Choroid plexus epithelial cell (primary cell): ENCODE measurements at regions not wholly inside any gene's neighbourhood (a gene's known extent, or its start where the extent isn't known, plus 50 kb on each side); places are given as distances from the start of the nearest gene placed in this dataset.

ENCODE experiments used
- DNase-seq: peaks from one replicate; pipeline ENCODE4 v3.0.0-alpha.2; 2010; ENCODE audit warnings: low read depth
- H3K4me3 ChIP-seq: 2 replicates; pipeline ENCODE4 v1.5.1; 2011; ENCODE audit warnings: low read depth, mild to moderate bottlenecking, control low read depth, low read length, moderate library complexity
- TF ChIP-seq, protein P1 (sequence below): conservative IDR thresholded peaks from 2 replicates; pipeline ENCODE4 v1.5.1; 2011; ENCODE audit warnings: low read depth, mild to moderate bottlenecking, control low read depth, inconsistent platforms, low read length, moderate library complexity

GRCh38 chr3:148226246-148226645 lies 471.5 kb upstream of the AGTR1 start:
- no peak overlapping the region for H3K4me3 ChIP-seq
- TF ChIP-seq, protein P1, sequence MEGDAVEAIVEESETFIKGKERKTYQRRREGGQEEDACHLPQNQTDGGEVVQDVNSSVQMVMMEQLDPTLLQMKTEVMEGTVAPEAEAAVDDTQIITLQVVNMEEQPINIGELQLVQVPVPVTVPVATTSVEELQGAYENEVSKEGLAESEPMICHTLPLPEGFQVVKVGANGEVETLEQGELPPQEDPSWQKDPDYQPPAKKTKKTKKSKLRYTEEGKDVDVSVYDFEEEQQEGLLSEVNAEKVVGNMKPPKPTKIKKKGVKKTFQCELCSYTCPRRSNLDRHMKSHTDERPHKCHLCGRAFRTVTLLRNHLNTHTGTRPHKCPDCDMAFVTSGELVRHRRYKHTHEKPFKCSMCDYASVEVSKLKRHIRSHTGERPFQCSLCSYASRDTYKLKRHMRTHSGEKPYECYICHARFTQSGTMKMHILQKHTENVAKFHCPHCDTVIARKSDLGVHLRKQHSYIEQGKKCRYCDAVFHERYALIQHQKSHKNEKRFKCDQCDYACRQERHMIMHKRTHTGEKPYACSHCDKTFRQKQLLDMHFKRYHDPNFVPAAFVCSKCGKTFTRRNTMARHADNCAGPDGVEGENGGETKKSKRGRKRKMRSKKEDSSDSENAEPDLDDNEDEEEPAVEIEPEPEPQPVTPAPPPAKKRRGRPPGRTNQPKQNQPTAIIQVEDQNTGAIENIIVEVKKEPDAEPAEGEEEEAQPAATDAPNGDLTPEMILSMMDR = no peak

DNA sequence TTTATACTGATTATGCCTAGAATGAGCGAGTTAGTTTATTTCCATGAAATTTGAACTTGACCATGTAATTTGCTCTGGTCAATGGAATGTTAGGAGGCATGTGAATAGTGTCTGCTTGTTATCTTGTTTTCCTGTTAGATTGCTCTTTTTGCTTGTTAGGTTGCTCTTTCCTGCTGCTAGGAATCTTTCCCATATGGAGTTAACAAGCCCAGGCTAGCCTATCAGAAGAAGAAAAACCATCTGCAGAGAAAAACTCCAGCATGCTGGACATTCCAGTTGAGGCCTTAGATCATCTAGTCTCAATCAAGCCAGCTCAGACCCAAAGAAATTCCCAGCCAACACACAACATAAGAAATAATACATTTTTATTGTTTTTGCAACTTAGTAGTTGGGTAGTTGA lies 470.2 kb upstream of the AGTR1 start:
- peak; percentile 61 for DNase-seq
- TF ChIP-seq, protein P1 = no peak
- no peak overlapping the region for H3K4me3 ChIP-seq

More at GRCh38 chr3:148226246-148226645, 471.5 kb upstream of the AGTR1 start:
- DNase-seq = no peak

- TF ChIP-seq, protein P1 = no peak
- no peak overlapping the region for H3K4me3 ChIP-seq
- DNase-seq = peak; percentile 20
Observed at GRCh38 chr3:148229107-148229506, 468.6 kb upstream of the AGTR1 start.

GRCh38 chr3:148230473-148230872 lies 467.2 kb upstream of the AGTR1 start:
- H3K4me3 ChIP-seq = no peak overlapping the region
- no peak for DNase-seq
- TF ChIP-seq, protein P1 = no peak

DNA sequence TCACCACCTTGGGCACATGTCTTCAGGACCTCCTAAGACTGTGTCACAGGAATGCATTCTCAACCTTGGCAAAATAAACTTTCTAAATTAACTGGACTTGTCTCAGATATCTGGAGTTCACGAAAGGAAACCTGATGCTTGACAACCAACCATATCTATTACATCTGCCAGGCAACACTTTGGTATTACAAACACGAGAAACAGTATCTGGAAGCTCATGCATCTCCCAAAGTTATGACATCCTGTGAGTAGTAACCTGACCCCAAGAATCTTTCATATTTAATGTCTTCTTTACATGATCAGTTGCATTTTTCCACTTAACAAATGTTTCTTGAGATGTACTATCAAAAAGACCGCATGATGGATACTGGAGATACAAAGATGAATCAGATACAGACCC lies 465.3 kb upstream of the AGTR1 start:
- H3K4me3 ChIP-seq = no peak overlapping the region
- peak; percentile 57 for DNase-seq
- TF ChIP-seq, protein P1 = no peak

DNA sequence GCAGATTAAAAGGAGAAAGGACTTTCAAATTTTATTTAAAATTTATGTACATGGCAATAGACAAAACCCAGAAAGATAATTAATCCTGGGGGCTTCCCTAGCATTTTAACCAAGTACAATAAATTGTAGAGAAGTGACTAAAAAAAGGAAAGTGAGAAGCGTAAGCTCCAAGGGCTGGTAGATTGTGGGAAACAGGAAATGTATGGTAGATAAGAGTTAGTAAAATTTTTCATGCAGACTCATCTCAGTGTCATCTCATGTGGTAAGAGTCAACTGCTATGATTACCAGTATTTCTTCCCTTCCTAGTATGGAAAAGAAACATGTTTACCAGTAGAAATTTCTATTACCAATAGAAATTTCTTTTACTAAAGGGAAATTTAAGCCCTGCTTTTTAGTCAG lies 464.3 kb upstream of the AGTR1 start:
- peak; percentile 83 for DNase-seq
- no peak overlapping the region for H3K4me3 ChIP-seq
- TF ChIP-seq, protein P1 = no peak

- TF ChIP-seq, protein P1 = no peak
- no peak overlapping the region for H3K4me3 ChIP-seq
- DNase-seq = no peak
Observed at GRCh38 chr3:148234536-148234935, 463.2 kb upstream of the AGTR1 start.
